GM12891 (cell line): ENCODE measurements at regions not wholly inside any gene's neighbourhood (a gene's known extent, or its start where the extent isn't known, plus 50 kb on each side); places are given as distances from the start of the nearest gene placed in this dataset.

Experiments
- POLR2A ChIP-seq: IDR thresholded peaks from 2 replicates; pipeline ENCODE4 v1.6.1; 2011; ENCODE audit warnings: low read depth, low read length, control low read depth
- POLR2AphosphoS5 ChIP-seq: IDR thresholded peaks from 2 replicates; pipeline ENCODE4 v1.6.1; 2011; ENCODE audit warnings: low read depth, low read length, control low read depth

DNA sequence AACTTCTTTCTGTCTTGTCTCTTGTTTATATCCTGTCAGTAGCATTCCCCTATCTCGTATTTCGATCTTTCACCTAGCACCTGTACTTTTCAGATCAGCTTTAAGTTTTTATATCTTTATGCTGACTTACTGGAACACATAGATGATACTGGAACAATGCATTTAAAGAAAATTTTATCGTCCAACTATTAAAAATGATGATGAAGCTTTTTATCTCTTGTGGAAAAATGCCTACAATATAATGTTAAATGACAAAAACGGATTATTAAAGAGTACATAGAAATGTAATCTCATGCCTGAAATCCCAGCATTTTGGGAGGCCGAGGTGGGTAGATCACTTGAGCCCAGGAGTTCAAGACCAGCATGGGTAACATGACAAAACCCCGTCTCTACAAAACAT lies 139.5 kb downstream of the ZPLD1 start:
- TF ChIP-seq POLR2A (no peak), POLR2AphosphoS5 (no peak)
